ENCODE measurements at regions not wholly inside any gene's neighbourhood (a gene's known extent, or its start where the extent isn't known, plus 50 kb on each side); places are given as distances from the start of the nearest gene placed in this dataset.
"Not testable (repeated sequence)": the region's sequence is repeated elsewhere in the genome, so short reads cannot be mapped to it uniquely, and the experiment has no call there.

DNA sequence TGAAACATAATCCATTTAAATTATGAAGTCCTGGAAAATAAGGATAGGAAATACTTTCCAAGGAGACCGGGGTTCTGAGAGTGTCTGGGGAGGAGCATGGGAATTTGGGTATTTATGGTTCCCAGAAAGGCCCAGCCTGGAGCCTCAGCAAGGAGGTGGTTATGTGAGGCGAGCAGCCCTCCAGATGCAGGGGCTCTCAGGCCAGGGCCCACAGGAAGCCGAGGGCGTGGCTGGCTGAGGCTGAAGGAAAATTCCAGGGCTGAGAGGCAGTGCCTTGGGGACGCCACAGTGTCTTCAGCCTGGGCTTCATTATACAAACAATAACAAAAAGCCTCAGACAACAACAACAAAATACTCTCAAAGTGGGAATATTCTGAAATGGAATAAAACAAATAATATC lies 86.9 kb upstream of the SERPINE2 start:
- H3K27ac Mint-ChIP-seq (ENCODE audit: low read depth, unreplicated experiment) = no peak overlapping the region
- TF ChIP-seq, protein P1, sequence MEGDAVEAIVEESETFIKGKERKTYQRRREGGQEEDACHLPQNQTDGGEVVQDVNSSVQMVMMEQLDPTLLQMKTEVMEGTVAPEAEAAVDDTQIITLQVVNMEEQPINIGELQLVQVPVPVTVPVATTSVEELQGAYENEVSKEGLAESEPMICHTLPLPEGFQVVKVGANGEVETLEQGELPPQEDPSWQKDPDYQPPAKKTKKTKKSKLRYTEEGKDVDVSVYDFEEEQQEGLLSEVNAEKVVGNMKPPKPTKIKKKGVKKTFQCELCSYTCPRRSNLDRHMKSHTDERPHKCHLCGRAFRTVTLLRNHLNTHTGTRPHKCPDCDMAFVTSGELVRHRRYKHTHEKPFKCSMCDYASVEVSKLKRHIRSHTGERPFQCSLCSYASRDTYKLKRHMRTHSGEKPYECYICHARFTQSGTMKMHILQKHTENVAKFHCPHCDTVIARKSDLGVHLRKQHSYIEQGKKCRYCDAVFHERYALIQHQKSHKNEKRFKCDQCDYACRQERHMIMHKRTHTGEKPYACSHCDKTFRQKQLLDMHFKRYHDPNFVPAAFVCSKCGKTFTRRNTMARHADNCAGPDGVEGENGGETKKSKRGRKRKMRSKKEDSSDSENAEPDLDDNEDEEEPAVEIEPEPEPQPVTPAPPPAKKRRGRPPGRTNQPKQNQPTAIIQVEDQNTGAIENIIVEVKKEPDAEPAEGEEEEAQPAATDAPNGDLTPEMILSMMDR (IDR thresholded peaks at IDR 0.05; ENCODE audit: unreplicated experiment) = no peak
- DNase-seq (ENCODE audit: unreplicated experiment) = no peak
- ChIA-PET CTCF (interaction anchor here (0.8 kb wide), 1 partner anchor 132 kb away, joined by 3 read pairs; no protein-coding TSS in a partner anchor), POLR2A (no interaction called here)
- no peak overlapping the region for H3K4me3 Mint-ChIP-seq (ENCODE audit: unreplicated experiment)
- intact Hi-C loops (cut with micrococcal nuclease) = no loop called here
- no TSS peak for BruUV-seq (replicated peaks)
- no peaks in the 10 kb centered on the region for H3K4me1 Mint-ChIP-seq (ENCODE audit: insufficient read depth, unreplicated experiment)
- no peaks in the 10 kb centered on the region for H3K9me3 Mint-ChIP-seq (ENCODE audit: unreplicated experiment)
- no peaks in the 10 kb centered on the region for H3K27me3 Mint-ChIP-seq (ENCODE audit: insufficient read depth, unreplicated experiment)
- no peaks in the 10 kb centered on the region for H3K36me3 Mint-ChIP-seq (ENCODE audit: insufficient read depth, unreplicated experiment)

DNA sequence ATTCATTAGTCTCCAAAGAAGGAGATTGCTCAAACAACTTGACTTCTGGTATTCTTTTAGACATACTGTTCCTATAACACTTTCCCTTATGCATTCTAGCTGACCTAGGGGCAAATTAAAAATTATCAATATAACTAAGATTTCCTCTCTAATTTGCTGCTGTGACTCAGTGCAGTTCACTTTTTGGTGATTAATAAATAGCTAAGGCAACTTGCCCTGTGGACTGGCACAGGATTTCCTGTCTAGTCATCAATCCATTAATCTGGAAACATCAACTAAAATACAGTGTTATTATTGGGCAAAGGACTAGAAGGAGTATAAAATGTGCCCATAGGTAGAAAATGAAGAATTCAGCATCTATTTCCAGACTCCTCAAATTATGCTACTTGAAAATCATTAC lies 83.5 kb upstream of the SERPINE2 start:
- no TSS peak for BruUV-seq (replicated peaks)
- Mint-ChIP-seq H3K4me1 (ENCODE audit: insufficient read depth, unreplicated experiment) (no peaks in the 10 kb centered on the region), H3K36me3 (ENCODE audit: insufficient read depth, unreplicated experiment) (no peaks in the 10 kb centered on the region), H3K27me3 (ENCODE audit: insufficient read depth, unreplicated experiment) (no peaks in the 10 kb centered on the region), H3K9me3 (ENCODE audit: unreplicated experiment) (peaks cover 6% of the 10 kb centered on the region), H3K27ac (ENCODE audit: low read depth, unreplicated experiment) (no peak overlapping the region), H3K4me3 (ENCODE audit: unreplicated experiment) (no peak overlapping the region)
- ChIA-PET CTCF (no interaction called here), POLR2A (interaction anchor here (0.7 to 1.2 kb wide), 2 partner anchors 11 to 87 kb away, joined by 3 read pairs; no protein-coding TSS in a partner anchor)
- intact Hi-C loops (cut with micrococcal nuclease) = no loop called here
- DNase-seq (ENCODE audit: unreplicated experiment) = no peak
- TF ChIP-seq, protein P1 (IDR thresholded peaks at IDR 0.05; ENCODE audit: unreplicated experiment) = no peak

DNA sequence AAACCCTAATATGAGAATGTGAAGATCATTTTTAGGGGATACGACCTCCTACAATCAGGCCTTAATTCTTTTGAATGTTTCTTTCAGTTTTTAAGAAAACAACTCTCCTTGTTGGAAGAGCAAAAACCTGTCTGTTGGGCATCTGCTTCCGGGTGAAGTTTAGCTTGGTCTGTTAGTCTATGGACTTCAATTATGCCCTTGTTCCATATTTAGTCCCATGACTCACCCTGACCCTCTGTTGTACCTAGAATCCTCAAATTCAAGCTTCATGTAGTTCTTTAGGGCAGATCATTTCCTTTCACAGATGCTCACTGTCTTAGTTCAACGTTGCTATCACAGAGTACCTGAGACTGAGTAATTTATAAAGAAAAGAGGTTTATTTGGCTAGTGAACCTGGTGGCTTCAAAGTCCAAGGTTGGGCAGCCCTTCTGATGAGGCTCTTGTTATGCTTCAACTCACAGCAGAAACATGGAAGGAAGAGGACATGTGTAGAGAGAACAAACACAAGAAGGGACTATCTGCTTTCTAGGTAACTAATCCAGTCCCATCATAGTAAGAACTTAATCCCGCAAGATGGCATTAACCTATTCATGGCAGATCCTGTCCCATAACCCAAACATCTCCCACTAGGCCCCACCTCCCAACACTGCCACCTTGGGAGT lies 82.5 kb upstream of the SERPINE2 start:
- DNase-seq (ENCODE audit: unreplicated experiment) = no peak
- Mint-ChIP-seq H3K36me3 (ENCODE audit: insufficient read depth, unreplicated experiment) (no peaks in the 10 kb centered on the region), H3K9me3 (ENCODE audit: unreplicated experiment) (peaks cover 16% of the 10 kb centered on the region), H3K4me1 (ENCODE audit: insufficient read depth, unreplicated experiment) (no peaks in the 10 kb centered on the region), H3K27me3 (ENCODE audit: insufficient read depth, unreplicated experiment) (no peaks in the 10 kb centered on the region), H3K4me3 (ENCODE audit: unreplicated experiment) (no peak overlapping the region), H3K27ac (ENCODE audit: low read depth, unreplicated experiment) (no peak overlapping the region)
- ChIA-PET CTCF (interaction anchor here (1.0 kb wide), 1 partner anchor 163 kb away, joined by 3 read pairs; no protein-coding TSS in a partner anchor), POLR2A (interaction anchor here (1.0 to 1.2 kb wide), 2 partner anchors 12 to 14 kb away, joined by 3 read pairs; no protein-coding TSS in a partner anchor)
- TF ChIP-seq, protein P1 (IDR thresholded peaks at IDR 0.05; ENCODE audit: unreplicated experiment) = no peak
- BruUV-seq (replicated peaks) = no TSS peak
- intact Hi-C loops (cut with micrococcal nuclease) = no loop called here

DNA sequence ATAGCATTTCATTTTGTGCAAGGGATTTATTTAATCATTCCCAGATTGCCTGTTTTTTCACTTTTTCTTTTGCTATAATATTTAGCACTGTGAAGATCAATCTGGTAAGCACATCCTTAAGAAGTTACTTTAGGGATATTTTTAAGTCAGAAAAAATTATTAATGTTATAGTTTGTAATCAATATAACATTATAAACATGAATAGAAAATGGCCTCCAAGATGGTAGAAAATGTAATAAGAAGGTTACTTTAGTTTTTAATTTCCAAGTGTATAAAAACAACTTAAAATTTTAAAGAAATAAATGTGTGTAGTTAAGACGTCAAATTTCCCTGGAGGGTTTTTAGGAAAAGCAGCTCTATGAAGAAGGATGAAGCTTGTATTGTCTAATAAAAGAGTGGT lies 81.9 kb upstream of the SERPINE2 start:
- Mint-ChIP-seq H3K36me3 (ENCODE audit: insufficient read depth, unreplicated experiment) (no peaks in the 10 kb centered on the region), H3K9me3 (ENCODE audit: unreplicated experiment) (peaks cover 20% of the 10 kb centered on the region), H3K4me1 (ENCODE audit: insufficient read depth, unreplicated experiment) (no peaks in the 10 kb centered on the region), H3K27me3 (ENCODE audit: insufficient read depth, unreplicated experiment) (no peaks in the 10 kb centered on the region), H3K4me3 (ENCODE audit: unreplicated experiment) (no peak overlapping the region), H3K27ac (ENCODE audit: low read depth, unreplicated experiment) (no peak overlapping the region)
- DNase-seq (ENCODE audit: unreplicated experiment) = no peak
- TF ChIP-seq, protein P1 (IDR thresholded peaks at IDR 0.05; ENCODE audit: unreplicated experiment) = no peak
- intact Hi-C loops (cut with micrococcal nuclease) = no loop called here
- no TSS peak for BruUV-seq (replicated peaks)
- POLR2A ChIA-PET = interaction anchor here (1.0 kb wide), 2 partner anchors 14 to 35 kb away, joined by 3 to 4 read pairs; no protein-coding TSS in a partner anchor
- CTCF ChIA-PET = interaction anchor here (1.0 kb wide), 1 partner anchor 164 kb away, joined by 3 read pairs; no protein-coding TSS in a partner anchor

DNA sequence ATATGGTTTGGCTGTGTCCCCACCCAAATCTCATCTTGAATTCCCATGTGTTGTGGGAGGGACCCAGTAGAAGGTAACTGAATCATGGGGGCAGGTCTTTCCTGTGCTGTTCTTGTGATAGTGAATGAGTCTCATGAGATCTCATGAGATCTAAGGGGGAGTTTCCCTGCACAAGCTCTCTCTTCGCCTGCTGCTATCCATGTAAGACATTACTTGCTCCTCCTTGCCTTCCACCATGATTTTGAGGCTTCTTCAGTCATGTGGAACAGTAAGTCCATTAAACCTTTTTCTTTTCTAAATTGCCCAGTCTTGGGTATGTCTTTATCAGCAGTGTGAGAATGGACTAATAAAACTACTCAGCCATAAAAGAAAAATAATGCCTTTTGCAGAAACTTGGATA lies 80.8 kb upstream of the SERPINE2 start:
- H3K27me3 Mint-ChIP-seq (ENCODE audit: insufficient read depth, unreplicated experiment); DNase-seq (ENCODE audit: unreplicated experiment); H3K27ac Mint-ChIP-seq (ENCODE audit: low read depth, unreplicated experiment); H3K36me3 Mint-ChIP-seq (ENCODE audit: insufficient read depth, unreplicated experiment); intact Hi-C loops (cut with micrococcal nuclease); H3K4me1 Mint-ChIP-seq (ENCODE audit: insufficient read depth, unreplicated experiment); BruUV-seq (replicated peaks); CTCF ChIA-PET; H3K4me3 Mint-ChIP-seq (ENCODE audit: unreplicated experiment): not testable (repeated sequence)
- POLR2A ChIA-PET = interaction anchor here (0.6 to 1.0 kb wide), 2 partner anchors 14 to 34 kb away, joined by 3 to 4 read pairs; no protein-coding TSS in a partner anchor
- peaks cover 24% of the 10 kb centered on the region for H3K9me3 Mint-ChIP-seq (ENCODE audit: unreplicated experiment)
